GM19372 (cell line): ENCODE measurements at regions not wholly inside any gene's neighbourhood (a gene's known extent, or its start where the extent isn't known, plus 50 kb on each side); places are given as distances from the start of the nearest gene placed in this dataset.

Experiments used
- ATAC-seq: cut with Tn5 transposase; IDR thresholded peaks from one replicate; pipeline ENCODE4 v1.9.1; 2021; ENCODE audit warnings: mild to moderate bottlenecking, low read depth, moderate library complexity; ENCODE audit not compliant: unreplicated experiment

- no peak for ATAC-seq
Measured at GRCh38 chr2:5913711-5914395, 221.7 kb downstream of the SOX11 start.

GRCh38 chr2:5914811-5915611 lies 222.8 kb downstream of the SOX11 start:
- no peak for ATAC-seq

- no peak for ATAC-seq
Measured at GRCh38 chr2:5915881-5916310, 223.7 kb downstream of the SOX11 start.

GRCh38 chr2:5921081-5921642 lies 229.0 kb downstream of the SOX11 start:
- no peak for ATAC-seq

GRCh38 chr2:5923957-5924945 lies 232.1 kb downstream of the SOX11 start:
- ATAC-seq, result no peak

- ATAC-seq, result no peak
Measured at GRCh38 chr2:5925604-5926003, 233.4 kb downstream of the SOX11 start.

GRCh38 chr2:5926871-5927512 lies 234.8 kb downstream of the SOX11 start:
- no peak for ATAC-seq

GRCh38 chr2:5932556-5933469 lies 240.6 kb downstream of the SOX11 start:
- ATAC-seq, result no peak

GRCh38 chr2:5933669-5934068 lies 241.5 kb downstream of the SOX11 start:
- no peak for ATAC-seq

GRCh38 chr2:5937321-5937720 lies 245.1 kb downstream of the SOX11 start:
- no peak for ATAC-seq

- ATAC-seq, result no peak
Measured at GRCh38 chr2:5937851-5938565, 245.8 kb downstream of the SOX11 start.

- no peak for ATAC-seq
Measured at GRCh38 chr2:5938566-5938896, 246.3 kb downstream of the SOX11 start.

- ATAC-seq, result no peak
Measured at GRCh38 chr2:5939553-5939952, 247.4 kb downstream of the SOX11 start.

GRCh38 chr2:5940596-5941535 lies 248.7 kb downstream of the SOX11 start:
- no peak for ATAC-seq

- no peak for ATAC-seq
Measured at GRCh38 chr2:5942204-5942603, 250.0 kb downstream of the SOX11 start.

GRCh38 chr2:5945742-5946141 lies 253.6 kb downstream of the SOX11 start:
- no peak for ATAC-seq
